Uterus (tissue), 3 donors: ENCODE measurements at regions not wholly inside any gene's neighbourhood (a gene's known extent, or its start where the extent isn't known, plus 50 kb on each side); places are given as distances from the start of the nearest gene placed in this dataset.
A peak's percentile ranks its signal among the peaks of the same experiment; 100 is the strongest.

ENCODE experiments used
- DNase-seq, 2 donors: peaks; one replicate each; pipeline ENCODE4 v3.0.0-alpha.2; 2019 to 2020
- H3K27ac ChIP-seq, 2 donors: fragments of 200-600 bp; sonication (generic); 1 replicate in 1 of 2; 2 replicates in 1 of 2; pipeline ENCODE4 v1.5.1; 2016 to 2018
- H3K27me3 ChIP-seq, 2 donors: fragments of 200-600 bp; sonication (generic); one replicate each; pipeline ENCODE4 v1.5.1; 2018 to 2019; ENCODE audit warnings: control low read depth in 1 of 2
- H3K36me3 ChIP-seq, 2 donors: fragments of 200-600 bp; sonication (generic); one replicate each; pipeline ENCODE4 v1.5.1; 2019; ENCODE audit warnings: control low read depth in 1 of 2
- H3K4me1 ChIP-seq, 2 donors: fragments of 200-600 bp; sonication (generic); one replicate each; pipeline ENCODE4 v1.5.1; 2018 to 2019; ENCODE audit warnings: control low read depth in 1 of 2
- H3K4me3 ChIP-seq, 2 donors: fragments of 200-600 bp; sonication (generic); 1 replicate in 1 of 2; 2 replicates in 1 of 2; pipeline ENCODE4 v1.5.1; 2018 to 2019; ENCODE audit warnings: mild to moderate bottlenecking in 1 of 2
- H3K9me3 ChIP-seq, 2 donors: fragments of 200-600 bp; sonication (generic); one replicate each; pipeline ENCODE4 v1.5.1; 2019; ENCODE audit warnings: control low read depth in 1 of 2
- CTCF ChIP-seq, 4 experiments: fragments of 200-600 bp in 2 of 4; fragments of 450-650 bp in 2 of 4; sonication (generic) in 2 of 4; IDR thresholded peaks; one replicate each; pipeline ENCODE4 v1.5.1; 2016 to 2019; ENCODE audit warnings: antibody characterized with exemption in 4 of 4, mild to moderate bottlenecking in 2 of 4, moderate library complexity in 1 of 4
- POLR2A ChIP-seq, 2 donors: fragments of 450-650 bp; IDR thresholded peaks; one replicate each; pipeline ENCODE4 v1.6.1; 2016; ENCODE audit warnings: antibody characterized with exemption in 2 of 2, mild to moderate bottlenecking in 1 of 2, moderate library complexity in 1 of 2
- intact Hi-C: fragments of 100-400 bp; cut with DNase I; formaldehyde crosslinking; loops from one replicate; pipeline ENCODE4 v1.15.1; 2023; ENCODE audit warnings: low total_unique reads
- donor health status: DM: yes; HTN: yes; CAD: no.

GRCh38 chr15:39230908-39231285 is 350.0 kb upstream of the THBS1 start:
- H3K4me1 ChIP-seq = peaks cover 0 to 4% of the 10 kb centered on the region in 2 donors
- H3K9me3 ChIP-seq = no peaks in the 10 kb centered on the region
- no peak overlapping the region for H3K27ac ChIP-seq
- no peaks in the 10 kb centered on the region for H3K27me3 ChIP-seq
- no peak for DNase-seq
- H3K36me3 ChIP-seq = no peaks in the 10 kb centered on the region
- H3K4me3 ChIP-seq = no peak overlapping the region
- intact Hi-C loops = no loop called here
- no peak for TF ChIP-seq CTCF (IDR thresholded peaks at IDR 0.05)
- no peak for TF ChIP-seq POLR2A (IDR thresholded peaks at IDR 0.05)

- intact Hi-C loops = no loop called here
- TF ChIP-seq CTCF (IDR thresholded peaks at IDR 0.05) = no peak
- no peak for TF ChIP-seq POLR2A (IDR thresholded peaks at IDR 0.05)
- no peaks in the 10 kb centered on the region for H3K27me3 ChIP-seq
- no peaks in the 10 kb centered on the region for H3K9me3 ChIP-seq
- H3K27ac ChIP-seq = peak overlapping the region in 1 of 2 donors; percentile 3
- H3K4me3 ChIP-seq = no peak overlapping the region
- no peak for DNase-seq
- H3K4me1 ChIP-seq = peaks cover 0 to 4% of the 10 kb centered on the region in 2 donors
- no peaks in the 10 kb centered on the region for H3K36me3 ChIP-seq
Measured at GRCh38 chr15:39232512-39232911, 348.4 kb upstream of the THBS1 start.

- H3K27ac ChIP-seq = no peak overlapping the region
- H3K9me3 ChIP-seq = no peaks in the 10 kb centered on the region
- TF ChIP-seq CTCF (IDR thresholded peaks at IDR 0.05) (no peak), POLR2A (IDR thresholded peaks at IDR 0.05) (no peak)
- H3K4me1 ChIP-seq = peaks cover 0 to under 1% of the 10 kb centered on the region in 2 donors
- H3K4me3 ChIP-seq = no peak overlapping the region
- intact Hi-C loops = no loop called here
- H3K27me3 ChIP-seq = no peaks in the 10 kb centered on the region
- H3K36me3 ChIP-seq = no peaks in the 10 kb centered on the region
- no peak for DNase-seq
Measured at GRCh38 chr15:39235084-39235795, 345.6 kb upstream of the THBS1 start.

- Histone ChIP-seq H3K27ac (no peak overlapping the region), H3K4me3 (no peak overlapping the region), H3K9me3 (no peaks in the 10 kb centered on the region), H3K36me3 (no peaks in the 10 kb centered on the region), H3K4me1 (no peaks in the 10 kb centered on the region), H3K27me3 (no peaks in the 10 kb centered on the region)
- TF ChIP-seq CTCF (IDR thresholded peaks at IDR 0.05) (no peak), POLR2A (IDR thresholded peaks at IDR 0.05) (no peak)
- intact Hi-C loops = no loop called here
- DNase-seq = no peak
Measured at GRCh38 chr15:39236375-39236774, 344.5 kb upstream of the THBS1 start.

GRCh38 chr15:39238443-39238842 is 342.4 kb upstream of the THBS1 start:
- Histone ChIP-seq H3K36me3 (no peaks in the 10 kb centered on the region), H3K27me3 (no peaks in the 10 kb centered on the region), H3K27ac (no peak overlapping the region), H3K9me3 (no peaks in the 10 kb centered on the region), H3K4me3 (no peak overlapping the region), H3K4me1 (no peaks in the 10 kb centered on the region)
- DNase-seq = no peak
- intact Hi-C loops = no loop called here
- TF ChIP-seq CTCF (IDR thresholded peaks at IDR 0.05) (no peak), POLR2A (IDR thresholded peaks at IDR 0.05) (no peak)
